SH-SY5Y (cell line): ENCODE measurements at regions not wholly inside any gene's neighbourhood (a gene's known extent, or its start where the extent isn't known, plus 50 kb on each side); places are given as distances from the start of the nearest gene placed in this dataset.

Experiments used
- GATA2 ChIP-seq: IDR thresholded peaks from 2 replicates; pipeline ENCODE4 v1.6.1; 2011; ENCODE audit warnings: mild to moderate bottlenecking, low read depth, low read length
- GATA3 ChIP-seq: IDR thresholded peaks from 2 replicates; pipeline ENCODE4 v1.6.1; 2011; ENCODE audit warnings: low read depth, mild to moderate bottlenecking, low read length, moderate library complexity

DNA sequence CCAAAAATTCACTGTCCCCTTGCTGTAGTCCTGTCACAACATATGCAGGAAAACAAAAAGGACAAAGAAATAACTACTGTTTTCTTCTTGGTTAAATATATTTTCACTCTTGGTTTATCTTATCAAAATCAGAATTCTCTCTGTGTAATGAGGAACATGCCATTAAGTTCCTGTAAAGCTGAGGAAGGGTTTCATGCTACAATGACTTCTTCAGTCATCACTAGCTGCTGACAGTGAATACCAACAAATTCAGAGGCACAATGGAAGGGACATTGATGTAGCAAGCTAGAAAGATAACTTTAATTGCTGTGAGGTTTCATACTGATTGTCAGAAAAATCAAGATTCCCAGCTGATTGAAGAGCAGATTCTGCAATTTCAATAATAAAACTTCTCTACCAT, 782.9 kb upstream of the HTR2C start:
- TF ChIP-seq GATA2: no peak
- no peak for TF ChIP-seq GATA3
